ENCODE measurements at regions not wholly inside any gene's neighbourhood (a gene's known extent, or its start where the extent isn't known, plus 50 kb on each side); places are given as distances from the start of the nearest gene placed in this dataset.
"Not testable (repeated sequence)": the region's sequence is repeated elsewhere in the genome, so short reads cannot be mapped to it uniquely, and the experiment has no call there.

- DNase-seq, result no peak
Measured at GRCh38 chr2:200172944-200173581, 133.4 kb upstream of the SPATS2L start.

GRCh38 chr2:200173691-200174090 lies 132.8 kb upstream of the SPATS2L start:
- no peak for DNase-seq

GRCh38 chr2:200174433-200175216 lies 131.9 kb upstream of the SPATS2L start:
- no peak for DNase-seq

GRCh38 chr2:200177971-200178911 lies 128.3 kb upstream of the SPATS2L start:
- DNase-seq, result peak in 38 of 58 donors; percentile 2 to 84 (median 28)

GRCh38 chr2:200179151-200179550 lies 127.3 kb upstream of the SPATS2L start:
- DNase-seq, result no peak

GRCh38 chr2:200180943-200181342 lies 125.5 kb upstream of the SPATS2L start:
- no peak for DNase-seq

- DNase-seq, result no peak
Measured at GRCh38 chr2:200181755-200182154, 124.7 kb upstream of the SPATS2L start.

GRCh38 chr2:200184748-200185627 lies 121.5 kb upstream of the SPATS2L start:
- DNase-seq, result no peak

GRCh38 chr2:200185628-200186000 lies 120.9 kb upstream of the SPATS2L start:
- DNase-seq, result no peak

GRCh38 chr2:200186002-200186401 lies 120.5 kb upstream of the SPATS2L start:
- DNase-seq, result no peak

- no peak for DNase-seq
Measured at GRCh38 chr2:200188876-200189275, 117.6 kb upstream of the SPATS2L start.

- no peak for DNase-seq
Measured at GRCh38 chr2:200189964-200190363, 116.5 kb upstream of the SPATS2L start.

- no peak for DNase-seq
Measured at GRCh38 chr2:200193331-200193730, 113.2 kb upstream of the SPATS2L start.

GRCh38 chr2:200193791-200194190 lies 112.7 kb upstream of the SPATS2L start:
- no peak for DNase-seq

GRCh38 chr2:200194746-200195145 lies 111.7 kb upstream of the SPATS2L start:
- DNase-seq, result no peak

- DNase-seq, result no peak
Measured at GRCh38 chr2:200199005-200199404, 107.5 kb upstream of the SPATS2L start.

GRCh38 chr2:200199576-200200263 lies 106.8 kb upstream of the SPATS2L start:
- no peak for DNase-seq

GRCh38 chr2:200201839-200202238 lies 104.7 kb upstream of the SPATS2L start:
- not testable (repeated sequence) for DNase-seq

- DNase-seq, result no peak
Measured at GRCh38 chr2:200203381-200203827, 103.1 kb upstream of the SPATS2L start.

- no peak for DNase-seq
Measured at GRCh38 chr2:200208041-200208440, 98.5 kb upstream of the SPATS2L start.

Data from anterior cingulate cortex (tissue), 58 donors.